ENCODE measurements at regions not wholly inside any gene's neighbourhood (a gene's known extent, or its start where the extent isn't known, plus 50 kb on each side); places are given as distances from the start of the nearest gene placed in this dataset.
"Not testable (repeated sequence)": the region's sequence is repeated elsewhere in the genome, so short reads cannot be mapped to it uniquely, and the experiment has no call there.

DNA sequence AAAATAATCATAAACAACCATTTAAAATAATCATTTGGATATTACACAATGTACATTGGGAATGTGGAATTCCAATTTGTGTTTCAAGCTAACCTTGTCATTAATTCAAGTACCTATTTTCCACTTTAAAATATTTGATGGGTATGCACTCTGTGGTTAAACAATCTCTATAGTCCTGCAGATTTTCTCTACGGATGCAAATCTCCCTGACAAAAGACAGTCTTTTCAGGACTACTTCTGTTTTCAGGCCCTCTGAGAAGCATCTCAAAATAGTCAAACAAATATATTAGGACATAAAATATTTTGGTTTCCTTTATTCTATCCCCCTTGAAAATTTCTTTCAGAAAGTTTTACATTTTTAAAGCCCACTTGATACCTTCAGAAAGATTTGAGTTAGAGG lies 735.6 kb upstream of the MBL2 start:
- no peaks in the 10 kb centered on the region for H3K79me2 ChIP-seq (ENCODE audit: control insufficient read depth, insufficient read depth, low read length)
- no peak overlapping the region for H2AFZ ChIP-seq (ENCODE audit: insufficient read depth, low read depth, low read length, poor library complexity, severe bottlenecking)
- peaks cover 0 to 1% (median 0%) of the 10 kb centered on the region in 3 donors for H3K9me3 ChIP-seq (ENCODE audit: control extremely low read depth in 1 of 3, control insufficient read depth in 2 of 3, insufficient read depth in 1 of 3, low read length in 2 of 3)
- ATAC-seq (ENCODE audit: low read depth) (no peak), DNase-seq (no peak)
- POLR2A ChIA-PET, result no interaction called here
- Mint-ChIP-seq H3K4me3 (no peak overlapping the region), H3K27ac (no peak overlapping the region), H3K4me1 (no peaks in the 10 kb centered on the region), H3K27me3 (no peaks in the 10 kb centered on the region), H3K9me3 (ENCODE audit: insufficient read depth) (no peaks in the 10 kb centered on the region)
- CTCF ChIA-PET, result no interaction called here
- H3K27ac ChIP-seq (ENCODE audit: low read length in 2 of 2), result no peak overlapping the region
- no peaks in the 10 kb centered on the region for H3K36me3 ChIP-seq (replicated peaks in 1 of 2; ENCODE audit: control extremely low read depth in 1 of 2, control insufficient read depth in 1 of 2, extremely low read depth in 1 of 2, insufficient read depth in 2 of 2, low read length in 1 of 2)
- H3K4me1 ChIP-seq (ENCODE audit: control insufficient read depth in 2 of 2, insufficient read depth in 2 of 2, low read length in 2 of 2), result no peaks in the 10 kb centered on the region
- no peaks in the 10 kb centered on the region for H4K20me1 ChIP-seq (ENCODE audit: control insufficient read depth, insufficient read depth, low read length, poor library complexity, severe bottlenecking)
- WGBS (ENCODE audit: insufficient coverage), result no CpG with 5 or more reads among the region's 1 CpG
- no peak overlapping the region for H3K4me2 ChIP-seq (replicated peaks; ENCODE audit: low read depth, low read length, poor library complexity, severe bottlenecking)
- no peak overlapping the region for H3K4me3 ChIP-seq (ENCODE audit: control extremely low read depth in 1 of 5, extremely low read depth in 1 of 5, insufficient read depth in 1 of 5, low read depth in 2 of 5, low read length in 4 of 5)
- TF ChIP-seq EZH2 (IDR thresholded peaks at IDR 0.05; ENCODE audit: borderline replicate concordance, insufficient read depth, low read depth, low read length, poor library complexity, severe bottlenecking), result no peak
- TF ChIP-seq, protein P1, sequence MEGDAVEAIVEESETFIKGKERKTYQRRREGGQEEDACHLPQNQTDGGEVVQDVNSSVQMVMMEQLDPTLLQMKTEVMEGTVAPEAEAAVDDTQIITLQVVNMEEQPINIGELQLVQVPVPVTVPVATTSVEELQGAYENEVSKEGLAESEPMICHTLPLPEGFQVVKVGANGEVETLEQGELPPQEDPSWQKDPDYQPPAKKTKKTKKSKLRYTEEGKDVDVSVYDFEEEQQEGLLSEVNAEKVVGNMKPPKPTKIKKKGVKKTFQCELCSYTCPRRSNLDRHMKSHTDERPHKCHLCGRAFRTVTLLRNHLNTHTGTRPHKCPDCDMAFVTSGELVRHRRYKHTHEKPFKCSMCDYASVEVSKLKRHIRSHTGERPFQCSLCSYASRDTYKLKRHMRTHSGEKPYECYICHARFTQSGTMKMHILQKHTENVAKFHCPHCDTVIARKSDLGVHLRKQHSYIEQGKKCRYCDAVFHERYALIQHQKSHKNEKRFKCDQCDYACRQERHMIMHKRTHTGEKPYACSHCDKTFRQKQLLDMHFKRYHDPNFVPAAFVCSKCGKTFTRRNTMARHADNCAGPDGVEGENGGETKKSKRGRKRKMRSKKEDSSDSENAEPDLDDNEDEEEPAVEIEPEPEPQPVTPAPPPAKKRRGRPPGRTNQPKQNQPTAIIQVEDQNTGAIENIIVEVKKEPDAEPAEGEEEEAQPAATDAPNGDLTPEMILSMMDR (IDR thresholded peaks at IDR 0.05), result no peak
- intact Hi-C loops (cut with micrococcal nuclease), result no loop called here
- no peaks in the 10 kb centered on the region for H3K27me3 ChIP-seq (replicated peaks in 1 of 4; ENCODE audit: control extremely low read depth in 1 of 4, control insufficient read depth in 3 of 4, insufficient read depth in 4 of 4, low read length in 3 of 4)
- no peak overlapping the region for H3K9ac ChIP-seq (ENCODE audit: low read length)

DNA sequence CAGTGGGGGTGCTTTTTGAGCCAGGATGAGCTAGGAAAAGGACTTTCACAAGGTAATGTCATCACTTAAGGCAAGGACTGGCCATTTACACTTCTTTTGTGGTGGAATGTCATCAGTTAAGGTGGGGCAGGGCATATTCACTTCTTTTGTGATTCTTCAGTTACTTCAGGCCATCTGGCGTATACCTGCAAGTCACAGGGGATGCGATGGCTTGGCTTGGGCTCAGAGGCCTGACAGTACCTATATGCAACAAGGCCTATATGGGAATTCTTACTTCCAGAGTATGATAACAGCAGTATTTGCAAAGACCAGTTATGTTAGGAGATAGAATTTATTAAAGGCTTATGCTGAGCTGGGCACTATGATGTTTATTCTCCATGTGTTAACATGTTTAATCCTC lies 731.9 kb upstream of the MBL2 start:
- H3K4me3 ChIP-seq (ENCODE audit: control extremely low read depth in 1 of 5, extremely low read depth in 1 of 5, insufficient read depth in 1 of 5, low read depth in 2 of 5, low read length in 4 of 5); H3K27me3 Mint-ChIP-seq; intact Hi-C loops (cut with micrococcal nuclease); H3K4me1 Mint-ChIP-seq; H3K36me3 ChIP-seq (replicated peaks in 1 of 2; ENCODE audit: control extremely low read depth in 1 of 2, control insufficient read depth in 1 of 2, extremely low read depth in 1 of 2, insufficient read depth in 2 of 2, low read length in 1 of 2); H3K27me3 ChIP-seq (replicated peaks in 1 of 4; ENCODE audit: control extremely low read depth in 1 of 4, control insufficient read depth in 3 of 4, insufficient read depth in 4 of 4, low read length in 3 of 4); H3K27ac Mint-ChIP-seq; H3K4me1 ChIP-seq (ENCODE audit: control insufficient read depth in 2 of 2, insufficient read depth in 2 of 2, low read length in 2 of 2); H3K9ac ChIP-seq (ENCODE audit: low read length); DNase-seq; H3K79me2 ChIP-seq (ENCODE audit: control insufficient read depth, insufficient read depth, low read length); POLR2A ChIA-PET; ATAC-seq (ENCODE audit: low read depth); H3K9me3 Mint-ChIP-seq (ENCODE audit: insufficient read depth); CTCF ChIA-PET; H4K20me1 ChIP-seq (ENCODE audit: control insufficient read depth, insufficient read depth, low read length, poor library complexity, severe bottlenecking); H3K27ac ChIP-seq (ENCODE audit: low read length in 2 of 2); H3K4me2 ChIP-seq (replicated peaks; ENCODE audit: low read depth, low read length, poor library complexity, severe bottlenecking); H2AFZ ChIP-seq (ENCODE audit: insufficient read depth, low read depth, low read length, poor library complexity, severe bottlenecking); H3K9me3 ChIP-seq (ENCODE audit: control extremely low read depth in 1 of 3, control insufficient read depth in 2 of 3, insufficient read depth in 1 of 3, low read length in 2 of 3); H3K4me3 Mint-ChIP-seq: not testable (repeated sequence)
- WGBS (ENCODE audit: insufficient coverage), result 100% methylated on average over 2 of the region's 2 CpGs

Data from B cell (primary cell).